ENCODE measurements at regions not wholly inside any gene's neighbourhood (a gene's known extent, or its start where the extent isn't known, plus 50 kb on each side); places are given as distances from the start of the nearest gene placed in this dataset.

DNA sequence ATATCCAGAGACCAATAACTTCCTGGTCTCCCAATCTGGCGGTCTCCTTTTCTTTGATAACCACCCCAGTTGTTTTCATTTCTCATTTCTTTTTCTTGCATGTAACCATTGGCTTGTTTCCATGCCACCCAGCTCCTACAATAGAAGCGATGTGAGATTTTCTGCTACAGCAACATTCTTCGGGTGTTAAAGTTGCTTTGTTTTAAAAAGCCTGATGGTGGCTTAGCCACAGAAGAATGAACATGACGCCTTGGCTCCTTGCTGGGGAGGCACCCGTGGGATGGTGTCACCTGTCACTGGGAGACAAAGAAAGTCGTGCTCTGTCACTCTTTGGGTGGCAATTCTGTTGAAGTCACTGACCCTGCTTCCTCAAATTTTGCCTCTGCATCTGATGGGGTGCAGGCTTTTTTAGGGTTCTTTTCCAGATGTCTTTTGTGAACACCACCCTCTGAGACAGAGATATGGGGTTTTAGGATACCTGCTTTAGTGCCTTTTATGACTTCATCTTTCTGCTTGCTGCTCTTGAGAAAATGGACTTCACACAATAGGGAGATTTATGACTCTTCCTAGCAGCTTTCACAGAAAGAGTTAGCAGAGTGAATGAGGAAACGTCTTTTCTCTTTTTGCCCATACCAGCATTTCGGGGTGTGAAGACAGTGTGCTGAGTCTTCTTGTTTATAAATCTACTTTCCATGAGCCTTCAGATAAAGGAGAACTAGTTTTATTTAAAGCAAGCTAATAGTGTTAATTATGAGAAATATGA lies 265.3 kb upstream of the TBX3 start:
- DNase-seq (ENCODE audit: low spot score), result no peak

DNA sequence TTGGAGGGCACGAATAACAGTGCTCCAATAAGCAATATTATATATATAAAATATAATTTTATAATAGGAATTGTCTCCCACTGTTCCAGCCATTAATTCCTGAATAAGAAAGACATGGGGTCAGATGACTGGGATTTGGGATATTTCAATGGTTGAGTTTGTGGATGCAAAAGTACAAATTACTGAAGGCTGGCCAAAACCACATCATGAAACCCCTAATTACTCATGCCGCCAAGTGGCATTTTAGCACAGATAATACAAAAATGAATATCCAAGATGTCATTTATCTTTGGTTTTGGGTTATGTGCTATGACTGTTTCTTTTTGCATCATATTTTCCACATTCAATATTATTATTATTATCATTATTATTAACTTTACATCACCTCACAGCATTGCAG lies 261.4 kb upstream of the TBX3 start:
- DNase-seq (ENCODE audit: low spot score), result no peak

DNA sequence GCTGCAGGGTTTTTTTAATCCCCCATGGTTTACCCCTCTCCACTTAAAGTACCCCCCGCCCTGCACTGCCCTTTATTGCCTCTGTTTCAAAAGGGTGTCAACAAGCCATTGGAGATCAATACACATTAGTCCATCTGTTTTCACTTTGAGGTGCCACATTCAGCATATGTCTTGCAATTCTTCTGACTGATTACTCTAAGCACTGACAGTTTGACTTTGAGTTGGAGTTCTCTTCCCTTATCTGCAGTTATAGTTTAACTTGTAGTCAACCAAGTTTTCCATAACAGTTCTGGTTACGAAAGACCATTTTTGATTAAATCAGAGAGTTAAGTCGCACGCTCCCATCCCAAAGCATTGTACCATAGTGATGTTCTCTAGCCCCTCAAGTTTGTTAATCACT lies 260.8 kb upstream of the TBX3 start:
- DNase-seq (ENCODE audit: low spot score), result no peak

- no peak for DNase-seq (ENCODE audit: low spot score)
These were observed 259.6 kb upstream of the TBX3 start for GRCh38 chr12:114943601-114944000.

GRCh38 chr12:114938487-114939210 lies 254.7 kb upstream of the TBX3 start:
- DNase-seq (ENCODE audit: low spot score), result no peak

DNA sequence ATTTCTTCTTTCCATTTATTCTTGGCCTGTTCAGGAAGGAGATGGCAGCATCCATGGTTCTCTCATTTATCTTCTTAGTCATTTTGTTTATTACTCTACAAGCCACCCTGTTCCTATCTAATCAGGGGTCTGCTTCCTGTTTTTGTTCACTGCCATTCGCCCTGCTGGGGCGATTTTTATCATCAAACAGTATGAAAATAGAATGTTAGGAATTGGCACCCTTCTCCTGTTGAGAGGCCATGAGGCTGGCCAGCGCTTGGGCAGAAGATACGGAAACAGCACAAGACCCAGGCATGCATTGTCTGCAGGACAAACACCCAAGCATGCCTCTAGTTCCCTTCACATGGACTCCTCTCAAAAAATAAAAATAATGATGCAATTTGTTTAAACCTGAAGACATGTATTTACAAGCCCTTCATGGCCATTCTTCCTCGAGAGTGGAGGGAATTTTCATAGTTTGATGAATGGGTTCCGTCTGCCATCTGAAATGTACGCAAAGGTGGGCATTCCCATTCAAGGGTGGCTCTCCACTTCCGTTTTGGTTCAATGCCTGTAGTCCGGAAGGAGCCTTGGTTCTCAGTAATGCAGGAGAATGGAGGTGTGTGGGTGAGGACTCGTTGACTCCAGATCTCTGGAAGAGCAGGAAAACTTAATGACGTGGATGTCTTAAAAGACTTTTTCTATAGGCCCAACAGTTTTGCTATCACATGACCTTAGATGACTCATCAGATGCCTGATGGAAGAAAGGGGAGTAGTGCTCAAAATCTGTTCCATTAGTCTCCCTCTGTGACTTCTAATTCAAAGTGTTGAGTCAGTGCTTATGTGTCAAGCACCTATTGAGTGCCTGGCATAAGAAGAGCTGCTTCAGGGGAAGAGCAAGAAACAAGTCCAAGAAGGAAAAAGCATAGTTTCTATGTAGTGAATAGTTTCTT lies 252.4 kb upstream of the TBX3 start:
- no peak for DNase-seq (ENCODE audit: low spot score)

DNA sequence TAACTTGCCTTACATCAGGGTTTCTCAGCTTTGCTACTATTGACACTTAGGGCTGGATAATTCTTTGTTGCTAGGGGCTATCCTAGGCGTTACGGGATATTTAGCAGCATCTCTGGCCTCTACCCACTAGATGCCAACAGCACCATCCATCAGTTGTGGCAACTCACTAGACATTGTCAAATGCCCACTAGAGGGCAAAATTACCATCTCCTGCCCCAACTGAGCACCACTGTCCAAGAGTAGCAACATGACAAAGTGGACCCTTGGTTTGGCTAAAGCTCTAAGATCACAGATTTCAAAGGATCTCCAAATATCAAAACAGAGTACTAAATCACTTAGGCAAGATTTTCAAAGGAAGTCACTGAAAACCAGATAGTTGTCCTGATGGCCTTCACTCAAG lies 251.7 kb upstream of the TBX3 start:
- DNase-seq (ENCODE audit: low spot score), result no peak

GRCh38 chr12:114933428-114934160 lies 249.6 kb upstream of the TBX3 start:
- no peak for DNase-seq (ENCODE audit: low spot score)

- no peak for DNase-seq (ENCODE audit: low spot score)
These were observed 248.8 kb upstream of the TBX3 start for GRCh38 chr12:114932806-114933205.

- DNase-seq (ENCODE audit: low spot score), result no peak
These were observed 247.1 kb upstream of the TBX3 start for GRCh38 chr12:114931025-114931424.

- DNase-seq (ENCODE audit: low spot score), result no peak
These were observed 242.4 kb upstream of the TBX3 start for GRCh38 chr12:114926341-114926740.

DNA sequence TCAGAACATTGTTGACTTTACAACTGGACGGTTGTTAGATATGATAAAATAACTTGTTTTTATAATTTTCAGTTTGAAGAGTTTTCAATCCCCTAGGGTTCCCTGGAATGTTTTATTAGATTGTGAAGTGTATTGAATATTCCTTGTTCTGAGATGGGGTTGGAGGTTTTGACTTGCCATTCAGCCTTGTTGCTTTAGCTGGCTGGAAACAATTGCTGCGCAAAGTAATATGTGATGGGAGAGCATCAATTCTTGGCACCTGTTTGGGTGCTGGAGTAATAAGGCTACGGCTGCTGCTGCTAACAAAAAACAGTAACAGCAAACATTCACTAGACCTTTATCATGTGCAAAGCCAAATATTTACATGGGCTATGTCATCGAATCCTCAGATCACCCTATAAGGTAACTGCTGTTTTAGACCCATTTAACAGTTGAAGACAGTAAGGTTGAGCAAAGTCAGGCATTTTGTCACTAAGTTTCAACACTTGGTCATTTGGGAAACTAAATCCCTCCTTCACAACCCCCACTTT lies 241.0 kb upstream of the TBX3 start:
- DNase-seq (ENCODE audit: low spot score), result no peak

DNA sequence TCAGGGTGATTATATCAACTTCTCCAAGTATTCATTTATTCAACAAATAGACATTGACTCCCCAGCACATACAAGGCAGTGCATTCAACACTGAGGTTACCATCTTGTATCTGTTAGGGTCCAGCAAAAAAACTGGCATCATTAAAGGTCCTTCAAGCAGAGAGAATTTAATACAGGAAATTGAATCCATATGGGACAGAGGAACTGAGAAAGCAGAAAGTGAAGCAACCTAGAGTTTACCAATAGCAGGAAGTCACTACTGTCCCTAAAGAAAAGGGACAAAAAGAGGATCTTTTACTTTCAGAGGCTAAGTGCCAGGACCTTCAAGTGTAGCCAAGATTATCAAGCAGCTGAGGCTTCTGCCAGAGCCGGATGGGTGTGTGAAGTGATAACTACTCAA lies 237.8 kb upstream of the TBX3 start:
- DNase-seq (ENCODE audit: low spot score), result no peak

DNA sequence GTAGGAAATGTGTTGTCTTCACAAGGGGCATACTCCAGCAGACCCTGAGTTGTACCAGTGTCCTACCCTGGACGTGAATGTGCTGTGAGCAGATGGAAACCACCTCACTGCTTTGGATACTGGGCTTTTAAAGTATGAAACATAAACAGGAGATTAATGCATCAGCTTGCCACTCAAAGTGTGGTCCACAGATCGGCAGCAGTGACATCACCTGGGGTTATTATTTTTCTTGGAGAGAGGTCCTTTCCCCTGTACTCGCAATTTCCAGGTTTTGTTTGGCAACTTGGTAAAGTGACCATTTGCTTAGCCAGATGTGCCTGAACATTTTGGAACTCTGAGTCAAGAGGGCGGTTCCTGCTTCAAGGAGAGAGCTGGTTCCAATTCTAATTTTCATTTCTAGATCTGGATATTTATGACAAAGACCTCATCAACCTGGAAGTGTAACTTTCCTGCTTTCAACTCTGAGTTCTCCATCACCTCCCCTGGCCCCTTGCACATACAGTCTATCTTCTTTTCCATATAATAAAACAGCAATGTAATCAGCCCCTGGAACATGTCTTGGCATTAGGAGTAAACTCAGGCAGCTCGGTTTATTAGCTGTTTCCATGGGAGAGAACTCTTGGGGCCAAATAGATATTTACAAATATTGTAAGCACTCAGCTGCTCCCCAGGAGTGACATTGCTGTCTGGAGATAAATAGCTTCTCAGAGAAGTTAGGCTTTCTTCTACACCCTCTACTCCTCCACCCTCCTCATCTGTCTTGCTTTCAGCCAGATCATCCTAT lies 237.0 kb upstream of the TBX3 start:
- DNase-seq (ENCODE audit: low spot score), result no peak

DNA sequence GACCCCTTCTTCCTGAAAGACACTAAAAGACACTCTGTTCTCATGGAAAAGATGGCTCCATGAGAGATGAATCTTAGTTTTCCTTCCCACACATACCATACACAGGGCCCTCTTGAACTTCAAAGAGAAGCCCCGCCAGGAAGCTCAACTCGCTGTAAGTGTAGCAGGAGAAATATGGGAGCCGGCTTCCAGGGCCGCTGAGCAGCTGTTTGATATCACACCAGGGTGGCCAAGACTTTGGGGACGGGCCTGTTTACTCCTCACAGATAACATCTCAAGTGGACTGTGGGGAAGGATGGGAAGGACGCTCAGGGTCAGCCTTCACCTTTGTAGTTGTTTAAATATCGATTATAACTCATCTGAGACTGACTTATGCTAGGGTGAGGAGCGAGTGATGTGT lies 235.5 kb upstream of the TBX3 start:
- DNase-seq (ENCODE audit: low spot score), result no peak

DNA sequence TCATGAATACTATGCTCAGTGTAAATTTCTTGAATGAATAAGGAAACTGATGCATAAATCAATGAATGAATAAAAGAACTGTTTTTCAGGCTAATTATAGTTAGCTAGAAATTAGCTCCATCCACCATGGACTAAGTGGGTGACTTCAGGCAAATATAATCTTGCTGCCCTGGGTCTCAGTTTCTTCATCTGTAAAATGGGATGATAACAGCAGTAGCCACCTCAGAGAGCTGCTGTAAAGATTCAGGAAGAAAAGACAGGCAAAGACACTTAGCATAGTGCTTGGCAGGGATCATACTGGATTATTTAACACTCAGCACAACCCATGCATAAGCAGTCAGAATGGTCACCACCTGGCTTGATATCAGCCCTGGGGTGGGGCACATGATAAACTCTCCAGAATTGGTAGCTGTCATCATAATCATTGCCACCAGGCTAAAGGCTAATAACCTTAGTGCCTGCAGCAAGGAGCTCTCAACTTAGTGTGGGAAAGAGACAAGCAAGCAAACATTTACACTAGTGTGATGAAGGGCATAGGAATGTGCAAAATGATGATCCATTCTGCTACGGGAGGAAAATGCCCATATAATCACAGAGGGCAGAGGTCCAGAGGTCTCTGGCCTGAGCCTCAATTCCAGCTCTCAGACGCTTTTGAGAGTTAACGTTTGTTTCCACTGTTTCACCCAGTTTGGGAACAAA lies 234.7 kb upstream of the TBX3 start:
- no peak for DNase-seq (ENCODE audit: low spot score)

- DNase-seq (ENCODE audit: low spot score), result no peak
These were observed 234.0 kb upstream of the TBX3 start for GRCh38 chr12:114917953-114918352.

DNA sequence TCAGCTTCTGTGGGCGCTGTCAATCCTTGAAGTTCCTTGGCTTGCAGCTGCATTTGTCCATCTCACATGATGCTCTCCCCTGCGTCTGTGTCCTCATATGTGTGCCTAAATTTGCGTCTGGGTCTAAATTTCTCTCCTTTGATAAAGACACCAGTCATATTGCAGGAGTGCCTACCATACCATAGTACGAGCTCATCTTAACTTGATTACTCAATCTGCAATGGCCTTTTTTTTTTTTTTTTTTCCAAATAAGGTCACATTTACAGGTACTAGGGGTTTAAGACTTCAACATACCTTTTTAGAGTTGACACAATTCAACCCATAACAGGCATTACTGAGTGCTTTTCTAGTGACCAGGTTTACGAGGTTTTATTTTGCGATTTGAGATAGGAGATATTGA lies 233.3 kb upstream of the TBX3 start:
- DNase-seq (ENCODE audit: low spot score), result no peak

DNA sequence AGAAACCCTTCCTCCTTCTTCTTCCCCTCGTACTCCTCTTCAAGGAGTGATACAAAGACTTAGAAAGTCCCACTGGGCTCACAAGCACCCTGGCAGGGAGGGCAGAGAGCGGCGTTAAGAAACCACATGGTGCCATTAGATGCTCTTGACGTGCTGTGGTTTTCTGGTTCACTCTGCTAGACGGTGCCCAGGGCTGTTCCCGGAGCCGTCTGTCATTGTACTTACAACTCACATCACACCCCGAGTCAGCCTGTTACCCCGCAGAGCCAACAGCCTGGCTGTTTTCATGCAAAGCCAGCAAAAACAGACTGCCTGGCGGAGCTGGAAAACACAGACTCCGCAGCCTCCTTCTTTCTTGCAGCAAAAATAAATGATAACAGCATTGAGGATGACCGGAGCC lies 232.6 kb upstream of the TBX3 start:
- DNase-seq (ENCODE audit: low spot score), result no peak

- no peak for DNase-seq (ENCODE audit: low spot score)
These were observed 232.1 kb upstream of the TBX3 start for GRCh38 chr12:114916124-114916523.
